ENCODE measurements at regions not wholly inside any gene's neighbourhood (a gene's known extent, or its start where the extent isn't known, plus 50 kb on each side); places are given as distances from the start of the nearest gene placed in this dataset.

GRCh38 chr3:124138148-124138547, 146.2 kb upstream of the ROPN1 start (continued):
- TF ChIP-seq CHD7 (IDR thresholded peaks at IDR 0.05; ENCODE audit: insufficient replicate concordance, low read length) (no peak), CBX5 (IDR thresholded peaks at IDR 0.05; ENCODE audit: low read depth, low read length) (no peak), EZH2 (IDR thresholded peaks at IDR 0.05; ENCODE audit: low read depth, low read length, severe bottlenecking) (no peak), EP300 (IDR thresholded peaks at IDR 0.05; ENCODE audit: borderline replicate concordance in 1 of 2, low read depth in 2 of 2, low read length in 2 of 2) (no peak), BCL11A (IDR thresholded peaks at IDR 0.05; ENCODE audit: low read depth in 2 of 2, low read length in 2 of 2) (no peak), EGR1 (IDR thresholded peaks at IDR 0.05; ENCODE audit: borderline replicate concordance, low read depth, low read length) (no peak), BRCA1 (IDR thresholded peaks at IDR 0.05; ENCODE audit: low read depth, low read length) (no peak), HDAC6 (IDR thresholded peaks at IDR 0.05; ENCODE audit: low read depth, low read length) (no peak), NANOG (IDR thresholded peaks at IDR 0.05; ENCODE audit: insufficient read depth, low read depth, low read length, poor library complexity, severe bottlenecking) (no peak), SIRT6 (IDR thresholded peaks at IDR 0.05; ENCODE audit: low read length) (no peak), RAD21 (IDR thresholded peaks at IDR 0.05 in 1 of 2, conservative IDR thresholded peaks at IDR 0.05 in 1 of 2; ENCODE audit: low read depth in 2 of 2, low read length in 2 of 2) (no peak), MAX (IDR thresholded peaks at IDR 0.05) (no peak)
